H1 (cell line): ENCODE measurements at regions not wholly inside any gene's neighbourhood (a gene's known extent, or its start where the extent isn't known, plus 50 kb on each side); places are given as distances from the start of the nearest gene placed in this dataset.

Experiments
- CREB1 ChIP-seq: IDR thresholded peaks from 2 replicates; pipeline ENCODE4 v1.6.1; 2012; ENCODE audit warnings: inconsistent platforms
- CTCF ChIP-seq, 3 experiments: IDR thresholded peaks; 1 replicate in 2 of 3; 2 replicates in 1 of 3; pipeline versions ENCODE4 v1.5.1 to v1.6.1; 2011; ENCODE audit warnings: low read length in 3 of 3, mild to moderate bottlenecking in 3 of 3, inconsistent platforms in 2 of 3, low read depth in 1 of 3, moderate library complexity in 1 of 3; ENCODE audit not compliant: insufficient read depth in 1 of 3; ENCODE audit errors: control extremely low read depth in 1 of 3
- EZH2 ChIP-seq: fragments of 200-600 bp; sonication (generic); IDR thresholded peaks from 2 replicates; pipeline ENCODE4 v1.7.1; 2012; ENCODE audit warnings: low read depth, mild to moderate bottlenecking, moderate library complexity, low read length, inconsistent platforms; ENCODE audit not compliant: severe bottlenecking
- GTF2F1 ChIP-seq: IDR thresholded peaks from 2 replicates; pipeline ENCODE4 v1.6.1; 2012; ENCODE audit warnings: low read depth, low read length, improper control_type of control experiment, borderline replicate concordance
- HDAC6 ChIP-seq: IDR thresholded peaks from one replicate; pipeline ENCODE4 v1.7.1; 2012; ENCODE audit warnings: low read depth, mild to moderate bottlenecking, inconsistent platforms, low read length, moderate library complexity
- JUND ChIP-seq: IDR thresholded peaks from 2 replicates; pipeline ENCODE4 v1.6.1; 2011; ENCODE audit warnings: mild to moderate bottlenecking, improper control_type of control experiment, low read length
- POLR2A ChIP-seq, 2 experiments: IDR thresholded peaks; 1 replicate in 1 of 2; 2 replicates in 1 of 2; pipeline ENCODE4 v1.6.1; 2011; ENCODE audit warnings: low read depth in 2 of 2, low read length in 2 of 2, mild to moderate bottlenecking in 2 of 2; ENCODE audit errors: control extremely low read depth in 1 of 2
- POLR2AphosphoS5 ChIP-seq: IDR thresholded peaks from 2 replicates; pipeline ENCODE4 v1.6.1; 2011; ENCODE audit warnings: low read depth, low read length
- RXRA ChIP-seq: IDR thresholded peaks from 2 replicates; pipeline ENCODE4 v1.6.1; 2011; ENCODE audit warnings: low read depth, mild to moderate bottlenecking, low read length, moderate library complexity; ENCODE audit not compliant: insufficient read depth
- TAF1 ChIP-seq: IDR thresholded peaks from 2 replicates; pipeline ENCODE4 v1.6.1; 2011; ENCODE audit warnings: mild to moderate bottlenecking, low read depth, low read length
- USF2 ChIP-seq: IDR thresholded peaks from 2 replicates; pipeline ENCODE4 v1.6.1; 2011; ENCODE audit warnings: low read length, improper control_type of control experiment

- TF ChIP-seq POLR2AphosphoS5 (no peak), JUND (no peak), GTF2F1 (no peak), TAF1 (no peak), EZH2 (no peak), POLR2A (IDR thresholded peaks at IDR 0.05; ENCODE audit: control extremely low read depth in 1 of 2, low read depth in 2 of 2, low read length in 2 of 2) (no peak), CREB1 (no peak), HDAC6 (no peak), RXRA (no peak), USF2 (no peak), CTCF (IDR thresholded peaks at IDR 0.05; ENCODE audit: control extremely low read depth in 1 of 3, insufficient read depth in 1 of 3, low read depth in 1 of 3, low read length in 3 of 3) (no peak)
Observed at GRCh38 chr10:130744631-130745030, 566.9 kb downstream of the TCERG1L start.
